ENCODE measurements at regions not wholly inside any gene's neighbourhood (a gene's known extent, or its start where the extent isn't known, plus 50 kb on each side); places are given as distances from the start of the nearest gene placed in this dataset.

- TF ChIP-seq CTCF (IDR thresholded peaks at IDR 0.05), result peak; percentile 57 to 92 (median 83)
- no peak for TF ChIP-seq POLR2A (IDR thresholded peaks at IDR 0.05)
Observed at GRCh38 chr7:16982640-16983350, 101.0 kb upstream of the AGR3 start.
